DND-41 (cell line): ENCODE measurements at regions not wholly inside any gene's neighbourhood (a gene's known extent, or its start where the extent isn't known, plus 50 kb on each side); places are given as distances from the start of the nearest gene placed in this dataset.

Experiments used
- CTCF ChIP-seq: IDR thresholded peaks from 2 replicates; pipeline ENCODE4 v1.5.1; 2012; ENCODE audit warnings: borderline replicate concordance, low read length, moderate library complexity, mild to moderate bottlenecking; ENCODE audit not compliant: poor library complexity, severe bottlenecking; ENCODE audit errors: extremely low read depth
- EZH2 ChIP-seq: IDR thresholded peaks from 3 replicates; pipeline ENCODE4 v1.6.1; 2012; ENCODE audit warnings: borderline replicate concordance, low read depth, mild to moderate bottlenecking, moderate library complexity, low read length, inconsistent platforms; ENCODE audit not compliant: severe bottlenecking

- TF ChIP-seq CTCF: no peak
- TF ChIP-seq EZH2: no peak
Observed at GRCh38 chr12:30269496-30269895, 426.2 kb downstream of the IPO8 start.
